ENCODE measurements at regions not wholly inside any gene's neighbourhood (a gene's known extent, or its start where the extent isn't known, plus 50 kb on each side); places are given as distances from the start of the nearest gene placed in this dataset.

DNA sequence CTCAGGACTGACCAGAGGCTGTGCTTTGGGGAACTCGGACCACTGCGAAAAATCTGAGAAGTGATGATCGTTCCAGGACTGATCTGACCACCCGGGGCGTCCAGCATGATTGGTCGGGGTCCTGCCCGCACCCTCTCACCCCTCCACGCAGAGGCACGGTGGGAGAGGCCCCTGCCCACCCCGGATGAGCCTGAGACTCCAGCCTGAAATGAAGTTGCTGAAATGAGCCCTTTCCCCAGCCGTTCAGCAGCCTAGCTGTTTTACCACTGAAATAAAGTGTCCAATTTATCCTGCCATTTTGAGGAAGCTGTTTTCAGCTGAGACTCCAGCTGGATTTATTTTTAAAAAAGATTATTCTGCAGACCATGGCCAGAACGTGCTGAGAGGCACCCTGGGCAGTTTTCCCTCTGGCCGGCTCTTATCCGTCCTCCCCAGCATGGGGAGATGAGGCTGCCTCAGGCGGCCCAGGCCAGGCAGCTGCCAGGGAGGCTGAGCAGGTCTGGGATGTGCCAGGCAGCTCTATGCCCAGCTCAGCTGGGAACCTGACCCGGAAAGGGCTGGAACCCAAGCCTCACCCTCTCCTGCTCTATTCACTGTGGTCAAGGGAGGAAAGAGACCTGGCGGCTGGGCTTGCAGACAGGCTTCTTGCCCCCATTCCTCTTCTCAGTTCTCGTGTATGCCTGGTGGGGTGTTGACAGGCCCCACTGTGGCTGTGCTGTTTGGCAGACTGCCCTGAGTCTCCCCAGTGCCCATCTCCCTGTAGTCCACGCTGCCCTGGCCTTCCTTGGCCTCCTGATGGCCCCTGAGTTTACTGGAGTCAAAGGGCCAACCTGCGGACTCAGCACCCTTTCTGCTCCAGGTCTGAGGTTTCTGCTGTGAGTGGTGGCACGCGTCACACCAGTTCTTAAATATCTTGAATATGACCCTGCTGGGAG, 161.0 kb upstream of the B3GAT1 start:
- DNase-seq, result no peak
- Histone ChIP-seq H3K4me1 (no peaks in the 10 kb centered on the region), H3K36me3 (no peaks in the 10 kb centered on the region), H3K9me3 (no peaks in the 10 kb centered on the region), H3K27ac (no peak overlapping the region), H3K4me3 (no peak overlapping the region), H3K27me3 (peaks cover 0 to 18% of the 10 kb centered on the region in 2 donors)
- intact Hi-C loops (cut with DNase I), result no loop called here
- TF ChIP-seq, protein P1, sequence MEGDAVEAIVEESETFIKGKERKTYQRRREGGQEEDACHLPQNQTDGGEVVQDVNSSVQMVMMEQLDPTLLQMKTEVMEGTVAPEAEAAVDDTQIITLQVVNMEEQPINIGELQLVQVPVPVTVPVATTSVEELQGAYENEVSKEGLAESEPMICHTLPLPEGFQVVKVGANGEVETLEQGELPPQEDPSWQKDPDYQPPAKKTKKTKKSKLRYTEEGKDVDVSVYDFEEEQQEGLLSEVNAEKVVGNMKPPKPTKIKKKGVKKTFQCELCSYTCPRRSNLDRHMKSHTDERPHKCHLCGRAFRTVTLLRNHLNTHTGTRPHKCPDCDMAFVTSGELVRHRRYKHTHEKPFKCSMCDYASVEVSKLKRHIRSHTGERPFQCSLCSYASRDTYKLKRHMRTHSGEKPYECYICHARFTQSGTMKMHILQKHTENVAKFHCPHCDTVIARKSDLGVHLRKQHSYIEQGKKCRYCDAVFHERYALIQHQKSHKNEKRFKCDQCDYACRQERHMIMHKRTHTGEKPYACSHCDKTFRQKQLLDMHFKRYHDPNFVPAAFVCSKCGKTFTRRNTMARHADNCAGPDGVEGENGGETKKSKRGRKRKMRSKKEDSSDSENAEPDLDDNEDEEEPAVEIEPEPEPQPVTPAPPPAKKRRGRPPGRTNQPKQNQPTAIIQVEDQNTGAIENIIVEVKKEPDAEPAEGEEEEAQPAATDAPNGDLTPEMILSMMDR (IDR thresholded peaks at IDR 0.05), result no peak
- ATAC-seq, result no peak

DNA sequence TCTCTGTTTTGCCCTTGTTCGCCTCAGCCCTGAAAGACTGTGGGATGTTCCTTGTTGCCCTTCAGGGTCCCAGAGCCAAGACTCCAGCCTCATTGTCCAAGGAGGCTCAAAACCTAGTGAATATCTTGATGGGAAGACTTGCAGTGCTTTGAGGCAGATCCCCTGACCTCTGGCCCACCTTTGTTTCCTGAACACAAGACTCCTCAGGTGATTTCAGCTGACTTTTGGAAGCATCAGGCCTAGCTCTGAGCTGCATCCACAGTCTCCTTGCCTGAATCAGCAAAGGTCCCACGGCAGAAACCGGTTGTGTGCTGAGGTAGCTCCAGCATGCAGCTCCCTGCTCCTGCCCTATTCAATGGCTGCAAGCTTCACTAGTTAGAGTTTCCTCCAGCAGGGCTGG, 159.3 kb upstream of the B3GAT1 start:
- Histone ChIP-seq H3K4me1 (no peaks in the 10 kb centered on the region), H3K9me3 (no peaks in the 10 kb centered on the region), H3K4me3 (no peak overlapping the region), H3K36me3 (no peaks in the 10 kb centered on the region), H3K27me3 (peaks cover 0 to 11% of the 10 kb centered on the region in 2 donors), H3K27ac (no peak overlapping the region)
- intact Hi-C loops (cut with DNase I), result no loop called here
- ATAC-seq (no peak), DNase-seq (no peak)
- TF ChIP-seq, protein P1 (IDR thresholded peaks at IDR 0.05), result no peak

DNA sequence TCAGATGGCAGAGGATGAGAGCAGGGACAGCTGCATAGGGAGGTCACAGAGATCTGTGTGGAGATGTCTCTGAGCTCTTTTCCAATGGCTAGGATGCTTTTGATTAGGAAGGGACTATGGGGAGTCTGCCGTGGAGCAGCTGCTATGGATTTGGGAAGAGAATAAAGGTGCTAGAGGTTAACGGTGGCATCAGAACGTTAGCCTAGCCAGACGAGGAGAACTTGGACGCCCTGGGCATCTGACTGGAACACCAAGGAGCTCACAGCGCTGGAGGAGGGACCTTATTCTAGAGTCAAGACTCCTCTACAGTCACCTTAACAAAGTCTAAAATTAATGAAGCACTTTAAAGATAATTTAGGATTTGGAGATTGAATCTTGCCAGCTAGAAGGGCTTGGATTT, 157.2 kb upstream of the B3GAT1 start:
- DNase-seq, result no peak
- no peaks in the 10 kb centered on the region for H3K4me1 ChIP-seq
- intact Hi-C loops (cut with DNase I), result no loop called here
- H3K27me3 ChIP-seq, result peaks cover 0 to 11% of the 10 kb centered on the region in 2 donors
- H3K4me3 ChIP-seq, result no peak overlapping the region
- TF ChIP-seq, protein P1 (IDR thresholded peaks at IDR 0.05), result no peak
- no peaks in the 10 kb centered on the region for H3K9me3 ChIP-seq
- no peak overlapping the region for H3K27ac ChIP-seq
- ATAC-seq, result no peak
- no peaks in the 10 kb centered on the region for H3K36me3 ChIP-seq

DNA sequence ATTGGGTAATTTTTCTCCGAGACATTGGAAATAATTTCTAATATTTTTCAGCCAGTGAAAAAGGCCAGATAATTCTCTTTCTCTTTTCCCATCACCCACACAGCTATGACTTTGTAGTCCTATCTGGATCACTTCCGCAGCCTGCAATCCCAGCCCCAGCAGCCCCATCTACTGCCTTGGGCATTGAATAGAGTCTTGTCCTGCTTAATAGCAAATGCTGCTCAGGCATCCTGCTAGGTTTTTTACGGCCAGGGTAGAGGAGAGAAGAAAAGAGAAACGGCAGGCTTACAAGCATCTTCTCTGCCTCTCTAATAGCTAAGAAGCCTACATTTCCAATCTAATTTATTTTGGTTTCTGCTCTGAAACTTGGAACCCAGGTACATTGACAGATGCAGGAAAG, 154.3 kb upstream of the B3GAT1 start:
- intact Hi-C loops (cut with DNase I), result no loop called here
- no peaks in the 10 kb centered on the region for H3K4me1 ChIP-seq
- TF ChIP-seq, protein P1 (IDR thresholded peaks at IDR 0.05), result no peak
- H3K4me3 ChIP-seq, result no peak overlapping the region
- no peaks in the 10 kb centered on the region for H3K36me3 ChIP-seq
- DNase-seq, result no peak
- peaks cover 0 to 11% of the 10 kb centered on the region in 2 donors for H3K27me3 ChIP-seq
- H3K9me3 ChIP-seq, result no peaks in the 10 kb centered on the region
- H3K27ac ChIP-seq, result no peak overlapping the region
- no peak for ATAC-seq

DNA sequence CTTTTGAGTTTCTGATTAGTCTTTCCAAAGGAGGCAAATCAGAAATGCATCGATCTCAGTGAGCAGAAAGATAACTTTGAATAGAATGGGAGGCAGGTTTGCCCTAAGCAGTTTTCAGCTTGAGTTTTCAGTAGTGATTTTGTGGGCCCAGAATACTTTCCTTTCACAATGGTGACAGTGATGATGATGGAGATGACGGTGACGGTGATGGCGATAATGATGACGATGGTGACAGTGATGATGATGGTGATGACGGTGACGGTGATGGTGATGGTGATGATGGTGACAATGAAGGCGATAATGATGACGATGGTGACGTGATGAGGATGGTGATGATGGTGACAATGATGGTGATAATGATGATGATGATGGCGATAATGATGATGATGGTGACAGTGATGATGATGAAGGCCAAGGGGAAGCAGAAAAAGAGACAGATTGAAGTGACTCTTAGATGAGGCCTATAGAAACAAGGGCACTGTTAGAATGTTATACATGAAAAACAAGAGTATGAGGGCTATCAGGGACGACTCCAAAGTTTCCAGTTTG, 153.4 kb upstream of the B3GAT1 start:
- Histone ChIP-seq H3K4me3 (no peak overlapping the region), H3K36me3 (no peaks in the 10 kb centered on the region), H3K27me3 (peaks cover 0 to 11% of the 10 kb centered on the region in 2 donors), H3K4me1 (no peaks in the 10 kb centered on the region), H3K9me3 (no peaks in the 10 kb centered on the region), H3K27ac (no peak overlapping the region)
- DNase-seq, result no peak
- ATAC-seq, result no peak
- TF ChIP-seq, protein P1 (IDR thresholded peaks at IDR 0.05), result no peak
- intact Hi-C loops (cut with DNase I), result no loop called here

Data from left lung (tissue), 4 donors.